Astrocyte of the spinal cord (primary cell): ENCODE measurements at regions not wholly inside any gene's neighbourhood (a gene's known extent, or its start where the extent isn't known, plus 50 kb on each side); places are given as distances from the start of the nearest gene placed in this dataset.

Experiments
- DNase-seq: peaks from one replicate; pipeline ENCODE4 v3.0.0; 2011; ENCODE audit warnings: low read depth, low spot score
- H3K4me3 ChIP-seq: 2 replicates; pipeline ENCODE4 v1.5.1; 2011; ENCODE audit warnings: low read depth, mild to moderate bottlenecking, low read length, moderate library complexity
- in situ Hi-C: cut with HindIII; loops from 2 replicates; pipeline ENCODE4 v1.10.0; 2017; ENCODE audit warnings: low sequenced_read_pairs
- TF ChIP-seq, protein P1 (sequence below): IDR thresholded peaks from 2 replicates; pipeline ENCODE4 v1.5.1; 2012; ENCODE audit warnings: low read depth, mild to moderate bottlenecking, low read length, inconsistent platforms

DNA sequence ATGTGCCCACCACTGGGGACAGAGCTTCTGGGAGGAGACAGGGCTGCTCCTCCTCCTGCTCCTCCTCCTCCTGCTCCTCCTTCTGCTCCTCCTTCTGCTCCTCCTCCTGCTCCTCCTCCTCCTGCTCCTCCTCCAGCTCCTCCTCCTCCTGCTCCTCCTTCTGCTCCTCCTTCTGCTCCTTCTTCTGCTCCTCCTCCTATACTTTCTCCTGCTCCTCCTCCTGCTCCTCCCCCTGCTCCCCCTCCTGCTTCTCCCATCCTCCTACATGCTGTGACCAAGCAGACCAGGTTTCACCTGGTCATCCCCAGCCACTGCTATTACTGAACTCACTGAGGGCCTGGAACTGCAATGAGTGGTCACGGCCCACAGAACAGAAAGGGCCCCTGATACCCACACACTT, 154.0 kb upstream of the PPP2R2D start:
- no peak overlapping the region for H3K4me3 ChIP-seq
- TF ChIP-seq, protein P1, sequence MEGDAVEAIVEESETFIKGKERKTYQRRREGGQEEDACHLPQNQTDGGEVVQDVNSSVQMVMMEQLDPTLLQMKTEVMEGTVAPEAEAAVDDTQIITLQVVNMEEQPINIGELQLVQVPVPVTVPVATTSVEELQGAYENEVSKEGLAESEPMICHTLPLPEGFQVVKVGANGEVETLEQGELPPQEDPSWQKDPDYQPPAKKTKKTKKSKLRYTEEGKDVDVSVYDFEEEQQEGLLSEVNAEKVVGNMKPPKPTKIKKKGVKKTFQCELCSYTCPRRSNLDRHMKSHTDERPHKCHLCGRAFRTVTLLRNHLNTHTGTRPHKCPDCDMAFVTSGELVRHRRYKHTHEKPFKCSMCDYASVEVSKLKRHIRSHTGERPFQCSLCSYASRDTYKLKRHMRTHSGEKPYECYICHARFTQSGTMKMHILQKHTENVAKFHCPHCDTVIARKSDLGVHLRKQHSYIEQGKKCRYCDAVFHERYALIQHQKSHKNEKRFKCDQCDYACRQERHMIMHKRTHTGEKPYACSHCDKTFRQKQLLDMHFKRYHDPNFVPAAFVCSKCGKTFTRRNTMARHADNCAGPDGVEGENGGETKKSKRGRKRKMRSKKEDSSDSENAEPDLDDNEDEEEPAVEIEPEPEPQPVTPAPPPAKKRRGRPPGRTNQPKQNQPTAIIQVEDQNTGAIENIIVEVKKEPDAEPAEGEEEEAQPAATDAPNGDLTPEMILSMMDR: no peak
- no peak for DNase-seq
- in situ Hi-C loops: no loop called here

DNA sequence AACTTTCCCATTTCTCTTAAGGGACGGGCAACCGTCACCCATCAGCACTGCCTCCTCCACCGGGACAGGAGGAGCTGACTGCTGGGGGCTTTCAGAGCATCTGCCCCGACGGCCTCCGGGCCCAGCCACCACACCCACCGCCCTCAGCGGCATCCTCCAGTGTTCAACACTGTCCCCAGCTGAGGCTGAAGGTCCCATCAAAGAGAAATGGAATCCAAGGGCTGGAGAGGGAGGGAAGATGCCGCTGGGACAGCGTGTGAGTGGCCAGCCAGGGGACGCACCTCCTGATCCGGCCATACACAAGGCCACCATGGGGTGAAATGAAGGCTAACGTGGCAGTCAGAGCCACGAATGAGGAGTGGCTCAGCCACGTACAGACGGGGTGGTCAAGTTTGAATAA, 153.6 kb upstream of the PPP2R2D start:
- TF ChIP-seq, protein P1: no peak
- in situ Hi-C loops: no loop called here
- H3K4me3 ChIP-seq: no peak overlapping the region
- no peak for DNase-seq

DNA sequence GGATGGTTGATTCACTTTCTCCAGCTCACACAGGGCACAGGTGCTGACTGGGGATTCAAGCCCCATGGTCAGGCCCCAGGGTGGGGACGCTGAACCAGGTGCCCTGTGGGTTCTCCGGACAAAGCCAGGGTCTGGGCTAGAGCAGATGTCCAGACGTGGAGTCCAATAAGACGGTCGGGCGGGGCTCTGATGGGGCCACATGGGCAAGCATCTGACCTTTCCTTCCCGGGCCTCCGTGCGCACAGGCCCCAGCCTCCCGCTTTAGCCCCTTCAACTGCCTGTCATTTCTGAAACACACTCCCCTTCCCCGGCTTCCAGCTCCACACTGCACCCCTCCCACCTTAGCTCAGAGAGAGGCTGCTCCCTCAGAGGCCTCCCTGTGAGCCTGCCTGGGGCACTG, 153.0 kb upstream of the PPP2R2D start:
- in situ Hi-C loops: no loop called here
- TF ChIP-seq, protein P1: no peak
- H3K4me3 ChIP-seq: no peak overlapping the region
- no peak for DNase-seq

DNA sequence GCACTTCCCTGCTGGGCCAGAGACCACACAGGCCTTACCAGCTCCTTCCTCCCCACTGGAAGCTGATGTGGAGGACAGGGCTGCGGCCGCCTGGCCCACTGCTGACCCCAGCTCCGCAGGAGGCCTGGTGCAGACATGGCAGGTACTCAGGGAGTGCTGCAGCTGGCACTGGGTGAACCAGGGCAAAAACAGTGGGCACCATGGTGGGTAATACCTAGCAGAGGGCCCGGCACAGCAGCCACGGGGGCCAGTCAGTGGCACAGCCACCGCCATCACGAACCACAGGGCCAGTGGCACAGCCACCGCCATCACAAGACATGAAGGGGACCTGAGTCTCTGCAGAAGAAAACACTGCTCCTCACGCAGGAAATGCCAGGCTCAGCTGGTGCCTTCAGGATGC, 152.6 kb upstream of the PPP2R2D start:
- DNase-seq: no peak
- TF ChIP-seq, protein P1: no peak
- in situ Hi-C loops: no loop called here
- no peak overlapping the region for H3K4me3 ChIP-seq

DNA sequence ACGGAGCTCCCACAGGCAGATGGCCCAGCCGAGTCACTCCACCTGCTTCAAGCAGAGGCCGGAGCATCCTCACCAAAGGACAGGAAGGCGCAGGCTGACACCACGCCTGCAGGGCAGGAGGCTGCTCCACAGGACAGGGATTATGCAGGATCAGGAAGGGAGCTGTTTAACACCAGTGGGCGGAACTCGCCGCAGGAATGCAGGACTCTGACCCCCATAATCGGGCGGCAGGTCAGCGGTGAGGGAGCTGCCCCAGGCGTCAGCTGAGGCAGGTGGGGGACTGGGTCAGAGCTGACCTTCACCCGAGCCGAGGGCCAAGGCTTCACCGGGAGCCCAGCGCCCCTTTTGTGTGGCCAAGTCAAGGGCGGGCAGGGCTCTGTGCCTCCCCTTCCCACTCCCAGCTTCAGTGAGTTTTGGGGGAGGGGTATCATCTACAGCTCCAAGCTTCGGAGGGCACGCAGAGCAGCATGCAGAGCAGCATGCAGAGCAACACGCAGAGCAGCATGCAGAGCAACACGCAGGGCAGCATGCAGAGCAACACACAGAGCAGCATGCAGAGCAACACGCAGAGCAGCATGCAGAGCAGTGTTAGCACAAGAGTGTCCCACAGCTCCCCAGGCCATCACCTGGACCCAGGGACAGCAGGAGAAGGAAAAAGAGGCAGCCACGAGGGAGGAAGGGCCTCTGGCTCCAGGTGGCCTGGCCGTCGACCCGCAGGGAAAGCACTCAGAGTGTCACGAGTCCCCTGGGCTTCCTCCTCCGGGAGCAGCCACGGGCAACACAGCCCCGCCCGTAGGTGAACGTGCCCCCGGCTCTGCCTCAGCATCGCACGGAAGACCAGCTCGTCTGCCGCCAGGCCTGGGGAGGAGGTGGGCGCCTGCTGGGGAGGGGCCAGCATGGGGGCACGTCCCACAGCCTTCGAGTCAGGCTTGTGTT, 151.7 kb upstream of the PPP2R2D start:
- DNase-seq: no peak
- no peak overlapping the region for H3K4me3 ChIP-seq
- TF ChIP-seq, protein P1: no peak
- in situ Hi-C loops: no loop called here

DNA sequence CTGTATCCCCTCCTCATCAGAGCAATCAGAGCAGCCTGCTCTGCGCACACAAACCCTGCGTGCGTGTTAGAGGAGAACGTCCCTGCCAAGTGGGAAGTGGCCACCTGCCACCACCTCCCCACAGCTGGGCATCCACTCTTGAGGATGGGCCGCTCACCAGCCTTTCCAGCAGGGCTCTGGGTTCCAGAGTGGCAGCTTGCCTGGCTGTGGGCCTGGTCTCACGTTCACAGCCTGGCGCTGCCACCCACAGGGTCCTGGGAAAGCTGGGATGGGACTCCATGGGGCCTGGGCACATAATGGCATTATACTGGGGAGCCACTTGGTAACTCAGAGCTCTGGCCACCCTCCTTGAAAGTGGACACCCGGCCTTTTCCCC, 151.1 kb upstream of the PPP2R2D start:
- TF ChIP-seq, protein P1: no peak
- DNase-seq: no peak
- in situ Hi-C loops: no loop called here
- no peak overlapping the region for H3K4me3 ChIP-seq
